ENCODE measurements at regions not wholly inside any gene's neighbourhood (a gene's known extent, or its start where the extent isn't known, plus 50 kb on each side); places are given as distances from the start of the nearest gene placed in this dataset.

DNA sequence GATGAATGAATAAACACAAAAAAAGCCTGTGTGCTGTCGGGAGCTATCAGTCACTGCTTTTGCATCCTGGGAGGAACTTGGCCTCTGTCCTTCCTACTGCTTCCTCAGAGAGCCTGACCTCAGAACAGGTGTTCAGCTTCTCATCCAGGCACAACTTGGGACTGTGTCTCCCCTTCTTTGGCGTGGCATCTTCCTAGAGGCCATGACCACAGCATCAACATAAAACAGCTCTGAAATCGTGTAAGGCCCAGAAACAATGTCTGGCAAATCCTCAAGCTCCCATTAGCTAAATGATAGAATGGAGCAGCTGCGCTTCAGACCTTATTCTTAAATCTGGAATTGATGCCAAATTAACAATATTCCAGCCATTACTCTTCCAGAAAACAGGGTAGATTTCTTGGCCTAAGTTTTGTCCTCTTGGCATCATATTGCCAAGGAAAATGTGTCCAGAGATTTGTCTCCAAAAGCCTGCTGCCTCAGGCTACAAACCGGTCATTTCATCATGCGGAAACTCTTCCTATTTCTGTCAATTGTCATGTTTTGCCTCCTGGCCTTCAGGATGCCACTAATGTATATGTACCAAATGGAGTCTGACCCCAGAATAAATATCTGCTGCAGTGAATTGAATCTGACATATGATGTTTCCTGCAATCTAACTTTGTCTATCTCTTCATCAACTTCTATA lies 53.2 kb upstream of the RAB27B start:
- TF ChIP-seq, protein P1, sequence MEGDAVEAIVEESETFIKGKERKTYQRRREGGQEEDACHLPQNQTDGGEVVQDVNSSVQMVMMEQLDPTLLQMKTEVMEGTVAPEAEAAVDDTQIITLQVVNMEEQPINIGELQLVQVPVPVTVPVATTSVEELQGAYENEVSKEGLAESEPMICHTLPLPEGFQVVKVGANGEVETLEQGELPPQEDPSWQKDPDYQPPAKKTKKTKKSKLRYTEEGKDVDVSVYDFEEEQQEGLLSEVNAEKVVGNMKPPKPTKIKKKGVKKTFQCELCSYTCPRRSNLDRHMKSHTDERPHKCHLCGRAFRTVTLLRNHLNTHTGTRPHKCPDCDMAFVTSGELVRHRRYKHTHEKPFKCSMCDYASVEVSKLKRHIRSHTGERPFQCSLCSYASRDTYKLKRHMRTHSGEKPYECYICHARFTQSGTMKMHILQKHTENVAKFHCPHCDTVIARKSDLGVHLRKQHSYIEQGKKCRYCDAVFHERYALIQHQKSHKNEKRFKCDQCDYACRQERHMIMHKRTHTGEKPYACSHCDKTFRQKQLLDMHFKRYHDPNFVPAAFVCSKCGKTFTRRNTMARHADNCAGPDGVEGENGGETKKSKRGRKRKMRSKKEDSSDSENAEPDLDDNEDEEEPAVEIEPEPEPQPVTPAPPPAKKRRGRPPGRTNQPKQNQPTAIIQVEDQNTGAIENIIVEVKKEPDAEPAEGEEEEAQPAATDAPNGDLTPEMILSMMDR (IDR thresholded peaks at IDR 0.05; ENCODE audit: low read length): no peak
- TF ChIP-seq EZH2 (IDR thresholded peaks at IDR 0.05; ENCODE audit: borderline replicate concordance, low read length): no peak
